PC-9 (cell line): ENCODE measurements at regions not wholly inside any gene's neighbourhood (a gene's known extent, or its start where the extent isn't known, plus 50 kb on each side); places are given as distances from the start of the nearest gene placed in this dataset.

ENCODE experiments used
- BruUV-seq: library from RNA; stranded (reverse); fragments of 400-500 nt; replicated peaks from 2 replicates; lab custom pipeline; 2021; lab: Mats Ljungman, UMichigan
- CTCF ChIA-PET: fragments of 300-600 bp; sonication (Branson Sonifier 250); formaldehyde crosslinking; loops from one replicate; lab custom pipeline; 2022; ENCODE audit warnings: antibody characterized with exemption; lab: Charles Lee
- POLR2A ChIA-PET: fragments of 300-600 bp; sonication (Branson Sonifier 250); formaldehyde crosslinking; loops from one replicate; lab custom pipeline; 2022; ENCODE audit warnings: antibody characterized with exemption; ENCODE audit not compliant: unreplicated experiment; lab: Charles Lee
- DNase-seq, 2 experiments: peaks; one replicate each; pipeline versions ENCODE4 v3.0.0 to v3.0.0-alpha.2; 2015 to 2022; ENCODE audit warnings: mixed read lengths in 1 of 2
- H2AFZ ChIP-seq: fragments of 200-600 bp; sonication (generic); 2 replicates; pipeline ENCODE4 v1.8.1; 2017; ENCODE audit warnings: antibody characterized with exemption
- H3F3A ChIP-seq: fragments of 200-600 bp; sonication (generic); 2 replicates; pipeline ENCODE4 v1.8.1; 2017; ENCODE audit warnings: antibody characterized with exemption, mild to moderate bottlenecking, low read depth; ENCODE audit not compliant: insufficient read depth
- H3K27ac ChIP-seq: fragments of 200-600 bp; sonication (generic); 2 replicates; pipeline ENCODE4 v1.6.1; 2016; ENCODE audit warnings: mixed run types
- H3K27me3 ChIP-seq: fragments of 200-600 bp; sonication (generic); 2 replicates; pipeline ENCODE4 v1.6.1; 2016; ENCODE audit warnings: low read depth, mixed run types; ENCODE audit not compliant: insufficient read depth
- H3K36me3 ChIP-seq: fragments of 200-600 bp; sonication (generic); 2 replicates; pipeline ENCODE4 v1.6.1; 2016; ENCODE audit warnings: low read depth, mixed run types
- H3K4me1 ChIP-seq: fragments of 200-600 bp; sonication (generic); replicated peaks from 2 replicates; pipeline ENCODE4 v1.6.1; 2016; ENCODE audit warnings: mixed run types; ENCODE audit not compliant: insufficient read depth
- H3K4me2 ChIP-seq: fragments of 200-600 bp; sonication (generic); 2 replicates; pipeline ENCODE4 v1.6.1; 2017; ENCODE audit warnings: mixed run types
- H3K4me3 ChIP-seq: fragments of 200-600 bp; sonication (generic); 2 replicates; pipeline ENCODE4 v1.6.1; 2016; ENCODE audit warnings: mixed run types
- H3K79me2 ChIP-seq: fragments of 200-600 bp; sonication (generic); 2 replicates; pipeline ENCODE4 v1.6.1; 2017; ENCODE audit warnings: low read depth, mixed run types
- H3K9me2 ChIP-seq: fragments of 200-600 bp; sonication (generic); 2 replicates; pipeline ENCODE4 v1.8.1; 2017; ENCODE audit warnings: mild to moderate bottlenecking; ENCODE audit not compliant: insufficient read depth
- H3K9me3 ChIP-seq: fragments of 200-600 bp; sonication (generic); 2 replicates; pipeline ENCODE4 v1.8.1; 2016; ENCODE audit warnings: low read depth; ENCODE audit not compliant: insufficient read depth
- H4K20me1 ChIP-seq: fragments of 200-600 bp; sonication (generic); 2 replicates; pipeline ENCODE4 v1.8.1; 2017; ENCODE audit not compliant: insufficient read depth
- EZH2 ChIP-seq: fragments of 200-600 bp; sonication (generic); IDR thresholded peaks from 2 replicates; pipeline ENCODE4 v1.8.0; 2017; ENCODE audit warnings: antibody characterized with exemption, low read depth
- intact Hi-C: fragments of 100-400 bp; cut with micrococcal nuclease; formaldehyde crosslinking; loops from one replicate; pipeline ENCODE4 v1.10.0; 2022; ENCODE audit not compliant: unreplicated experiment
- TF ChIP-seq, protein P1 (sequence below): fragments of 200-600 bp; sonication (generic); conservative IDR thresholded peaks from 2 replicates; pipeline ENCODE4 v1.6.1; 2017; ENCODE audit warnings: mixed run types, antibody characterized with exemption, mild to moderate bottlenecking, moderate library complexity

DNA sequence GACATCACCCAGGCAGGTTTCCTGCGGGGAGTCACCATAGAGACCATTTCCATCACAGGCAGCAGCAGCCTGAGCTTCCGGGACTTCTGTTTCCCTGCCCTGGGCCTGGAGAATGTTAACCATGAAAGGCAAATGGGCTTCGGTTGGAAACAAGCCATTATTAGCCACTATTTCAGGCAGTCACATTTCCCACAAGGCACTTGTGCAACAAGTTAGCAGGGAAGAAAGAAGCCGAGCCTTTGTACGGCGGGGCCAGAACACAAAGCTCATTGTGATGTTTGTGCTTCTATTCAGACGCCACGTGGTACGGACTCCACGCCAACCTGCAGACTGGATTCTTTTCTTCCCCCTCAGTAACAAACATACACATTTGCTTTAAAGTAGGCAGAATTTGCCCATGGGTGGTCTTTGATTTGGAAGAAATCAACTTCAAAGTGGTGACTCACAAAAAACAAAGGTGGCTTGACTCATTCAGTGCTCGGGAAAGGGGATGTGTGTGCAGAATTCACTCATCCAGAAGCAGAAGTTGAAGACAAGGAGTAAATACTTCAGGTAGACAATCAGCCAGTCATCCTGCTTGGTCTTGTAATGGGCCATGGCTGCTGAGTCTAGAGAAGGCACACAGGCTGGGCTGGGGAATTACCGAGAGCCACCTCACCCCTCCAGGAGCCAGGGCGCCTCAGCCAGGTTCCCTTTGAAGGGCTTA is 154.2 kb upstream of the PRMT8 start:
- Histone ChIP-seq H3K4me2 (no peak overlapping the region), H3K4me3 (no peak overlapping the region), H3K9me3 (no peaks in the 10 kb centered on the region), H3K4me1 (no peaks in the 10 kb centered on the region), H3K36me3 (no peaks in the 10 kb centered on the region), H3K79me2 (no peaks in the 10 kb centered on the region), H4K20me1 (no peaks in the 10 kb centered on the region), H3K27me3 (peaks cover 98% of the 10 kb centered on the region), H3K27ac (no peak overlapping the region), H2AFZ (no peak overlapping the region), H3F3A (no peaks in the 10 kb centered on the region), H3K9me2 (no peaks in the 10 kb centered on the region)
- TF ChIP-seq EZH2: no peak
- TF ChIP-seq, protein P1, sequence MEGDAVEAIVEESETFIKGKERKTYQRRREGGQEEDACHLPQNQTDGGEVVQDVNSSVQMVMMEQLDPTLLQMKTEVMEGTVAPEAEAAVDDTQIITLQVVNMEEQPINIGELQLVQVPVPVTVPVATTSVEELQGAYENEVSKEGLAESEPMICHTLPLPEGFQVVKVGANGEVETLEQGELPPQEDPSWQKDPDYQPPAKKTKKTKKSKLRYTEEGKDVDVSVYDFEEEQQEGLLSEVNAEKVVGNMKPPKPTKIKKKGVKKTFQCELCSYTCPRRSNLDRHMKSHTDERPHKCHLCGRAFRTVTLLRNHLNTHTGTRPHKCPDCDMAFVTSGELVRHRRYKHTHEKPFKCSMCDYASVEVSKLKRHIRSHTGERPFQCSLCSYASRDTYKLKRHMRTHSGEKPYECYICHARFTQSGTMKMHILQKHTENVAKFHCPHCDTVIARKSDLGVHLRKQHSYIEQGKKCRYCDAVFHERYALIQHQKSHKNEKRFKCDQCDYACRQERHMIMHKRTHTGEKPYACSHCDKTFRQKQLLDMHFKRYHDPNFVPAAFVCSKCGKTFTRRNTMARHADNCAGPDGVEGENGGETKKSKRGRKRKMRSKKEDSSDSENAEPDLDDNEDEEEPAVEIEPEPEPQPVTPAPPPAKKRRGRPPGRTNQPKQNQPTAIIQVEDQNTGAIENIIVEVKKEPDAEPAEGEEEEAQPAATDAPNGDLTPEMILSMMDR: no peak
- intact Hi-C loops: no loop called here
- DNase-seq: no peak
- no TSS peak for BruUV-seq
- ChIA-PET CTCF (no interaction called here), POLR2A (no interaction called here)

DNA sequence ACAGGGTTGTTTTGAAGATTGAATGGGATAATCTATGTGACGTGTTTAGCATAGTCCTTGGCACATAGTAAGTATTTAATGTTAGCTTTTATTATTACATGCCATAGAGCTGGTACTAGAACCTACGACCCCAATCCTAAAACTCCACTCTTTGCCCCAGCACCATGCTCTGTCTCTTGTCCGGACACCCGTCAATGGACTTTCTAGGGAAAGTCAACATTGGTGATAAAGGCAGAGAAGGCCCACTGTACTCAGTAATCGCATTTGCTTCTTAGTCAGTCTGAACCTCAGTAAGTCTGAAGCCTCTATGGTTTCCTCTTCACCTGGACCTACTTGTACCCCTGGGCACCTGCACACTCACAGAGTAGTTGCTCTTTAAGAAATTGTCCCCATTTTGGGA is 153.1 kb upstream of the PRMT8 start:
- ChIA-PET CTCF (no interaction called here), POLR2A (no interaction called here)
- no peak overlapping the region for H3K4me2 ChIP-seq
- H3K27ac ChIP-seq: no peak overlapping the region
- peaks cover 98% of the 10 kb centered on the region for H3K27me3 ChIP-seq
- H3K9me3 ChIP-seq: no peaks in the 10 kb centered on the region
- no peak overlapping the region for H2AFZ ChIP-seq
- TF ChIP-seq, protein P1: no peak
- no peak for TF ChIP-seq EZH2
- DNase-seq: no peak
- no peaks in the 10 kb centered on the region for H3K9me2 ChIP-seq
- no peak overlapping the region for H3K4me3 ChIP-seq
- no peaks in the 10 kb centered on the region for H3K4me1 ChIP-seq
- H3F3A ChIP-seq: no peaks in the 10 kb centered on the region
- BruUV-seq: no TSS peak
- intact Hi-C loops: no loop called here
- H3K36me3 ChIP-seq: no peaks in the 10 kb centered on the region
- no peaks in the 10 kb centered on the region for H3K79me2 ChIP-seq
- H4K20me1 ChIP-seq: no peaks in the 10 kb centered on the region

DNA sequence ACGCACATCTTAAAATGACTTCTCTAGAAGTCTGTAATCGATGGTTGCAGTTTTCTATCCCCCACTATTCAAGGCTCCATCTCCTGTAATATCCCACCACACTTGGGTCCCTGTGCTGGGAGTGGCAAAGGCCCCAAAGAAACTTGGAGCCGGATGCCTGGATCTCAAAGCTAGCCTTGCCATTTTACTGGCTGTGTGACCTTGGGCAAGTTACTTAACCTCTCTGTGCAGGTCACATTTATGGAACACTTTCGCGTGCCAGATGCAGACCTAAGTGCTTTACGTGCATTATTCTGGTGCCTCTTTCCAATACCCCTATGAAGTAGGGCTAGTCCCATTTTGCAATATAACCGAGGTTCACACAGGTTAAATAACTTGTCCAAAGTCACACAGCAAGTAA is 151.8 kb upstream of the PRMT8 start:
- Histone ChIP-seq H3K4me2 (no peak overlapping the region), H3K9me2 (no peaks in the 10 kb centered on the region), H3K4me3 (no peak overlapping the region), H4K20me1 (no peaks in the 10 kb centered on the region), H3F3A (no peaks in the 10 kb centered on the region), H3K36me3 (no peaks in the 10 kb centered on the region), H3K79me2 (no peaks in the 10 kb centered on the region), H3K27me3 (peaks cover 99% of the 10 kb centered on the region), H3K9me3 (no peaks in the 10 kb centered on the region), H2AFZ (no peak overlapping the region), H3K4me1 (no peaks in the 10 kb centered on the region), H3K27ac (no peak overlapping the region)
- BruUV-seq: no TSS peak
- DNase-seq: no peak
- intact Hi-C loops: no loop called here
- TF ChIP-seq EZH2: no peak
- TF ChIP-seq, protein P1: no peak
- ChIA-PET POLR2A (no interaction called here), CTCF (no interaction called here)
